Adrenal gland (tissue), 9 donors: ENCODE measurements at regions not wholly inside any gene's neighbourhood (a gene's known extent, or its start where the extent isn't known, plus 50 kb on each side); places are given as distances from the start of the nearest gene placed in this dataset.

ENCODE experiments used
- DNase-seq, 7 donors: peaks; one replicate each; pipeline ENCODE4 v3.0.0-alpha.2; 2019 to 2020
- H3K27ac ChIP-seq, 5 donors: fragments of 200-600 bp; sonication (generic) in 4 of 5; 1 replicate in 3 of 5; 2 replicates in 2 of 5; pipeline versions ENCODE4 v1.5.1 to v1.8.0; 2016 to 2020; ENCODE audit warnings: mild to moderate bottlenecking in 1 of 5
- H3K27me3 ChIP-seq: fragments of 200-600 bp; 2 replicates; pipeline ENCODE4 v1.8.0; 2021
- H3K36me3 ChIP-seq, 2 donors: fragments of 200-600 bp; replicated peaks in 1 of 2; 1 replicate in 1 of 2; 2 replicates in 1 of 2; pipeline versions ENCODE4 v1.5.1 to v1.8.0; 2018 to 2022
- H3K4me1 ChIP-seq, 2 donors: fragments of 200-600 bp; replicated peaks in 1 of 2; 1 replicate in 1 of 2; 2 replicates in 1 of 2; pipeline versions ENCODE4 v1.5.1 to v1.8.0; 2018 to 2021
- H3K4me3 ChIP-seq, 4 donors: fragments of 200-600 bp; sonication (generic) in 3 of 4; one replicate each; pipeline ENCODE4 v1.5.1; 2016 to 2018
- H3K9me3 ChIP-seq, 3 donors: fragments of 200-600 bp; sonication (generic) in 1 of 3; replicated peaks in 1 of 3; 1 replicate in 2 of 3; 2 replicates in 1 of 3; pipeline versions ENCODE4 v1.5.1 to v1.8.0; 2016 to 2021
- CTCF ChIP-seq, 6 experiments: fragments of 450-650 bp in 4 of 6; fragments of 200-600 bp in 2 of 6; sonication (generic) in 1 of 6; IDR thresholded peaks; 1 replicate in 5 of 6; 2 replicates in 1 of 6; pipeline versions ENCODE4 v1.5.1 to v1.8.0; 2016 to 2021; ENCODE audit warnings: antibody characterized with exemption in 6 of 6, mild to moderate bottlenecking in 2 of 6, moderate library complexity in 1 of 6
- POLR2A ChIP-seq, 2 donors: fragments of 450-650 bp; IDR thresholded peaks; one replicate each; pipeline ENCODE4 v1.6.1; 2017; ENCODE audit warnings: antibody characterized with exemption in 2 of 2, mild to moderate bottlenecking in 2 of 2, moderate library complexity in 1 of 2
- WGBS, 4 donors: extraction: QIAGEN DNeasy Blood & Tissue Kit in 2 of 4; methylation state at CpG; one replicate each; pipeline versions ENCODE4 v1.1.5 to v1.1.7; 2013 to 2017; 5-methylcytosine and 5-hydroxymethylcytosine counted together
- intact Hi-C, 2 donors: fragments of 100-400 bp; cut with DNase I; formaldehyde crosslinking; loops; one replicate each; pipeline versions ENCODE4 v1.14.1 to v1.15.0; 2022 to 2023
- donor health status: healthy with polysubstance abuse.
- donor health status: Bipolar disorder and iron deficiency.
- donor health status: DM: yes; HTN: yes; CAD: no.
- donor health status: DM: no; HTN: no; CAD: no.
- donor health status: DM: no; HTN: no; CAD: no.

DNA sequence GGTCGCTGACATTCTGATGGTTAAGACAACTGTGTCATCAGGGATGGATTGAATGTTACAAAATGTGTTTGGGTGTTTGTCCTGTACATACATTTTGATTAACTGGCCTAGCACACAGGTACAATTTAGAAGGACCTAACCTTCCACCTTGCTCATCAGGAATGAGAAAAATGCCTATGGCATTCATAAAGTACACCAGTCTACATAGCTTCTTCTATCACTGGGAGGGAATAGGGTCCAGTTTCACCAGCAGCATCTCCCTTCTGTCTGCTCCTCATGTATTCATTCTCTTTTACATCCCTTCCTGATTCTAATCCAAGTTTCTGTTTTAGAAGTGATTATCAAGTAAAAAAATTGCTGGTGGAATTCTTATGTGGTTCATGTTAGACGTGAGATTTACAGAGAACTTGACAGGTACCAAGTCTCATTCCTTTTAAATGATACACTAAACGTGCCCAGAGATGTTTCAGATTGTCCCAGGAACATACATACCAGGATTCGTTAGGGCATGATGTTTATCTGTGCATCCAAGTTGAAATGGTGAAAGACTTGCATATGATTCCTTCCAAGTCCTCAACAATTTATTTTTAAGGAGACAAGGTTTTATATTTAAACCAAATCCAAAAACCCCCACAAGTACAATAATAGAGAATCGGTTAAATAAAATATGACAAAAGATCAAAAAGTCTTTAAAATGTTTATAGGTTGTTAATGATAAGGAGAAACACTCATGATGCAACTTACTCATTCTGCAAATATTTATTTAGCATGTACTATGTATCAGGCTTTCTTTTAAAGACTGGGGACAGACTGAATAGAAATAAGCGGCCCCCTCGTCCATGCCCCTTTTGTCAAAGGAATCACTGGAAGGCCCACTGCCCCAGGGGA lies 359.1 kb downstream of the ZNF674 start:
- no peak for DNase-seq
- Histone ChIP-seq H3K36me3 (no peaks in the 10 kb centered on the region), H3K4me3 (no peak overlapping the region), H3K4me1 (no peaks in the 10 kb centered on the region), H3K27ac (no peak overlapping the region), H3K9me3 (no peaks in the 10 kb centered on the region), H3K27me3 (peaks cover 18% of the 10 kb centered on the region)
- WGBS, 4 donors, result 46 to 62% (median 52%) methylated on average over 7 of the region's 7 CpGs
- TF ChIP-seq CTCF (IDR thresholded peaks at IDR 0.05) (no peak), POLR2A (IDR thresholded peaks at IDR 0.05) (no peak)
- intact Hi-C loops, result no loop called here

DNA sequence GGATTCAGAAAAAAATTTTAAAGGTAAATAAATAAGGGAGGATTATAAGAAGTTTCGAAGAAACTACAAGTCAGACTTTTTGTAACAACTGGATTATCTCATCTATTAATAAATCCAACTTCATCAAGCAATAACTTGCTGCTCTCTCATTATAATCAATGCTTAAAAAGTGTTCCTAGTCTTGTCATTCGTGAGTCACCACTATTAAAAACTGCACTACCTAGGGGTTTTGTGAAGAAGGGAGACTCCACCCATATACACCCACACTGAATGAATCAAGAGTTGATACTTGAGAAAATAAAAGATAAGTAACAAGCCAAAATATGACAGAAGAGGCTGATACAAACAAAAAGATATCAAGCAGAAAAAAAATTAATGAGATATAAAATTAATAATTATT lies 360.5 kb downstream of the ZNF674 start:
- Histone ChIP-seq H3K27me3 (peaks cover 25% of the 10 kb centered on the region), H3K9me3 (no peaks in the 10 kb centered on the region), H3K4me3 (no peak overlapping the region), H3K27ac (no peak overlapping the region), H3K4me1 (no peaks in the 10 kb centered on the region), H3K36me3 (no peaks in the 10 kb centered on the region)
- DNase-seq, result no peak
- intact Hi-C loops, result no loop called here
- WGBS, 4 donors, result 42 to 56% (median 46%) methylated on average over 2 of the region's 2 CpGs
- TF ChIP-seq POLR2A (IDR thresholded peaks at IDR 0.05), result no peak
- TF ChIP-seq CTCF (IDR thresholded peaks at IDR 0.05), result no peak

GRCh38 chrX:46180258-46180687 lies 364.9 kb downstream of the ZNF674 start:
- TF ChIP-seq POLR2A (IDR thresholded peaks at IDR 0.05) (no peak), CTCF (IDR thresholded peaks at IDR 0.05) (no peak)
- no peak for DNase-seq
- H3K36me3 ChIP-seq, result no peaks in the 10 kb centered on the region
- H3K27me3 ChIP-seq, result peaks cover 22% of the 10 kb centered on the region
- 39 to 71% (median 53%) methylated on average over 1 to 3 of the region's 3 CpGs for WGBS, 4 donors
- H3K9me3 ChIP-seq, result no peaks in the 10 kb centered on the region
- no peak overlapping the region for H3K27ac ChIP-seq
- intact Hi-C loops, result no loop called here
- H3K4me3 ChIP-seq, result no peak overlapping the region
- H3K4me1 ChIP-seq, result no peaks in the 10 kb centered on the region

GRCh38 chrX:46179748-46180147 lies 365.5 kb downstream of the ZNF674 start:
- WGBS, 4 donors, result 53 to 72% (median 69%) methylated on average over 2 to 3 of the region's 3 CpGs
- H3K36me3 ChIP-seq, result no peaks in the 10 kb centered on the region

More at GRCh38 chrX:46179748-46180147, 365.5 kb downstream of the ZNF674 start:
- DNase-seq, result no peak
- Histone ChIP-seq H3K9me3 (no peaks in the 10 kb centered on the region), H3K27ac (no peak overlapping the region), H3K4me3 (no peak overlapping the region), H3K4me1 (no peaks in the 10 kb centered on the region), H3K27me3 (peaks cover 22% of the 10 kb centered on the region)
- TF ChIP-seq POLR2A (IDR thresholded peaks at IDR 0.05), result no peak
- no peak for TF ChIP-seq CTCF (IDR thresholded peaks at IDR 0.05)
- intact Hi-C loops, result no loop called here
